Activated gamma-delta T cell treated with anti-CD3 and anti-CD28 coated beads, Interleukin-2, amount 50 U/mL, for 16 hours (primary cell): ENCODE measurements at regions not wholly inside any gene's neighbourhood (a gene's known extent, or its start where the extent isn't known, plus 50 kb on each side); places are given as distances from the start of the nearest gene placed in this dataset.
"Not testable (repeated sequence)": the region's sequence is repeated elsewhere in the genome, so short reads cannot be mapped to it uniquely, and the experiment has no call there.

Experiments
- DNase-seq: peaks from one replicate; pipeline ENCODE4 v3.0.0-alpha.2; 2020; ENCODE audit warnings: low read depth

GRCh38 chr1:8144323-8144722 is 118.2 kb upstream of the ERRFI1 start:
- no peak for DNase-seq

DNA sequence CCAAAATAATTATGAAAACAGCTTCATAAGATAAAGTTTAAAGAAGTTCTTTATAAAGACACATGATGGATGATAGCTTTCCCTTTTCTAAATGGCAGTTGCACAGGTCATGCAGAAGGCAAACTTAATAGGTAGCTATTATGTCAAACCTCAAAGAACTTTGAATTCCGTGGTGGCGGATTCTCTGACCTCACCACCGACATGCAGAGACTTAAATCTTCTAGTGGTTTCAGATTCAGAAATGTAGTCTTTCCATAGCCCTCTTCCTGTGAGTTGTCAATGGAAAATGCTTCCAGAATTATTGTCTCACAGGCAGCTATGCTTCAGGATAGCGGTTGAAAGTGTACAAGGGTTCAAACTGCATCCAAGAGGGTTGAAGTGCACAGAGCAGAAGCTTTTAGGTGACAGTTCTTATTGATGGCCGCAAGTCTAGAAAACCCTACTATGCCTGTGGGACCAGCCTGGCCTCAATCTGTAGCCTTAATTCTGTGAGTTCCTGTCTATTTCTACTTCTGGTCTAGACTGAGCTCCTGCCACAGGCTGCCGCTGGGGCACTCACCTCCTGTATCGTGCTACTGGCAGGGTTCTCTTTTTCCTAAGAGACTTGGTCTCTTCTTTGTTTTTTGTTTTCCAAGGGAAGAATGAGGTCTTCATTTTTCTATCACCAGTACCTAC is 117.0 kb upstream of the ERRFI1 start:
- no peak for DNase-seq

GRCh38 chr1:8139941-8140340 is 113.8 kb upstream of the ERRFI1 start:
- no peak for DNase-seq

- DNase-seq: no peak
Measured at GRCh38 chr1:8139383-8139782, 113.3 kb upstream of the ERRFI1 start.

GRCh38 chr1:8138673-8139072 is 112.6 kb upstream of the ERRFI1 start:
- DNase-seq: no peak

- DNase-seq: no peak
Measured at GRCh38 chr1:8137481-8138244, 111.6 kb upstream of the ERRFI1 start.

DNA sequence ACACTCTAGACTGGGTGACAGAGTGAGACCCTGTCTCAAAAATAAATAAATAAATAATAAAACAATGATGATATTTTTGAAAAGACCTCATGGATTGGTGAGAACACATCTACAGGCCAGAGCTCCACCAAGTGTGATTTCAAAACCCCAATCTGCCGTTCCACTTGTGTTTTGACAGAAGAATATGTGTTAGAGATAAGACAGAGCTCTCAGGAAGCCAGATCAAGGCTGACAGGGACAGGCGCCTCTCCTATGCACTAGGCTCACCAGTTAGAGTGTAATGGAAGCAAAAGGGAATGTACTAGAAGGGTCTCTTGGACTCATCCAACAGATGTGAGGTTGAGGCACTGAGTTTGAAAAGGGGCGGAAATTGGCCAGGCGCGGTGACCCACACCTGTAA is 110.7 kb upstream of the ERRFI1 start:
- no peak for DNase-seq

DNA sequence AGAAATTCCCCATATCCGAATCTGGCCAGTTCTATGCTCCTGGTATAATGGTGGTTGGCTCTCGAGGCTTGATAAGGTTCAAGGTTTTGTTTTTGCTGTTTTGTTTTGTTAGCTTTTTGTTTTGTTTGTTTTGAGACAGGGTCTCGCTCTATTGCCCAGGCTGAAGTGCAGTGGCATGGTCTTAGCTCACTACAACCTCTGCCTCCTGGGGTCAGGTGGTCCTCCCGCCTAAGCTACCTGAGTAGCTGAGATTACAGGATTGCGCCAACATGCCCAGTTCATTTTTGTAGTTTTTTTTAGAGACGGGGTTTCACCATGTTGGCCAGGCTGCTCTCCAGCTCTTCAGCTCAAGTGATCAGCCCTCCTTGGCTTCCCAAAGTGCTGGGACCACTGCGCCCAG is 109.1 kb upstream of the ERRFI1 start:
- no peak for DNase-seq

GRCh38 chr1:8134546-8135235 is 108.6 kb upstream of the ERRFI1 start:
- no peak for DNase-seq

GRCh38 chr1:8133657-8134430 is 107.7 kb upstream of the ERRFI1 start:
- DNase-seq: no peak

DNA sequence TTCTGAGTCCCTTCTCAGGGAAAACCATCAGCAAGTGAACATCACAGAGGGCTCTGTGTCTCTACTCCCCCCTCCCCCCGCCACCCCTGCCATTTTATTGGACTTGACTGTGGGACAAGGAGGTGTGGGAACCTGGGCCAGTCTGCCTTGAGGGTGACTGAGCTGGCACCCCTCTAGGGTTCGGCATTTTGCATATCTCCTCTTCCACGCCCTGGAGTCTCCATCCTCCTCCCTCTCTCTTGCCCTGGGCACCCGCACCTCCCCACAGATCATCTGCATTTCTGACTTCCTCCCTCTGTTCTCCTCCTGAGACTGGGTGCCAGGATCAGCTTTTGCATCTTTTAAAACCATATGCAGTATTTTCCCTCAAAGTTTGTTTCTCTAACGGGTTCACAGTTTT is 107.1 kb upstream of the ERRFI1 start:
- DNase-seq: no peak

DNA sequence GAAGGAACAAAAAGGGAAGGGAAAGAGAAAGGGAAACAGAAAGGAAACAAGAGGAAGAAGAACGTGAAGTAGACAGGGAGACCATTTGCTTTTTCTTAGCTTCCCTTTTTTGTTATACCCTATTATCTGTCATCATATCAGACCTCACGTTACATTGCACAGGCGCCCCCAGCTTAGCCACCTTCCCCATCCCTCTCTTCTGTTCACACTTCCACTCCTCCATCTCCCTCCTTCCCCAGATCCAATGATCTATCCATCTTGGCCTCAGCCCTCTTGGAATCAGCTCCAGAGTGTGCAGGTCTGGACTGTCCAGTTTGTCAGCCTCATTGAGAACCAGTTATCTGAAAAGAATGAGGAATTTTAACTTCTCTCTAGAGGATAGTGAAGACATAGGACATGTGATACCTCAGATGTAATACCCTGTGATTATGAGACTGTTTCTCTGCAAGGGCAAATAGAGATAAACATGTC is 101.1 kb upstream of the ERRFI1 start:
- DNase-seq: no peak

GRCh38 chr1:8122477-8123407 is 96.6 kb upstream of the ERRFI1 start:
- DNase-seq: no peak

- no peak for DNase-seq
Measured at GRCh38 chr1:8122160-8122476, 96.0 kb upstream of the ERRFI1 start.

DNA sequence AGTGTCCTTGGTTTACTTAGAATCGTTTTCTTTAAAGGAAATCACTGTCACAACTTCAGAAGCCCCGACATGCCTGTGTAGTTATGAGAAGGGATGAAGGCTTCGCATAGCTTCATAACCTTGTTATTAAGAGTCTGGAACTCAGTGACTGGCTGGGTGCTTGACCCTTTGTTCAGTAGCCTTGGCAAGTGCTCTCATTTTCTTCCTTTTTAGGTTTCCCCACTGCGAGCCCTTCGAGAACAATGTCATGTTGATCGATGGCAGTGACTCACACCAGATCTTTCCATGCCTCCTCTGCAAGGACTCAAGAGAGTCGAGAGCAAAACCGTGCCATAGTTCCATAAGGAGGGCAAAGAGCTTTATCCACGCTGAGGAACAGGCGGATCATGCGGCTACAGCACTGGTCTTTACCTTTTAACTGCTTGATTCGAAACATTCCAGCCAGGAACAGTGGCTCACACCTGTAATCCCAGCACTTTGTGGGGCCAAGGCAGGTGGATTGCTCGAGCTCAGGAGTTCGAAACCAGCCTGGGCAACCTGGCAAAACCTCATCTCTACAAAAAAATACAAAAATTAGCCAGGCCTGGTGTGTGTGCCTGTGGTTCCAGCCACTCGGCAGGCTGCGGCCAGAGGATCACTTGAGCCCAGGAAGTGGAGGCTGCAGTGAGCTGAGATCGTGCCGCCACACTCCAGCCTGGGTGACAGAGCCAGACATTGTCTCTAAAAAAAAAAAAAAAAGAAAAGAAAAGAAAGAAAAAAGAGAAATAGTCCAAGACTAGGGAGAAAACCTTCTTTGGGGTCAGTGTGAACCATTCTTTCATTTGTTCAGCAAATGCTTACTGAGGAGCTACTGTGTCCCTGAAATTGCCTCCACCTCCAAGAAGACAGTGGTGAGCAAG is 95.4 kb upstream of the ERRFI1 start:
- DNase-seq: no peak

- no peak for DNase-seq
Measured at GRCh38 chr1:8120693-8121260, 94.7 kb upstream of the ERRFI1 start.

DNA sequence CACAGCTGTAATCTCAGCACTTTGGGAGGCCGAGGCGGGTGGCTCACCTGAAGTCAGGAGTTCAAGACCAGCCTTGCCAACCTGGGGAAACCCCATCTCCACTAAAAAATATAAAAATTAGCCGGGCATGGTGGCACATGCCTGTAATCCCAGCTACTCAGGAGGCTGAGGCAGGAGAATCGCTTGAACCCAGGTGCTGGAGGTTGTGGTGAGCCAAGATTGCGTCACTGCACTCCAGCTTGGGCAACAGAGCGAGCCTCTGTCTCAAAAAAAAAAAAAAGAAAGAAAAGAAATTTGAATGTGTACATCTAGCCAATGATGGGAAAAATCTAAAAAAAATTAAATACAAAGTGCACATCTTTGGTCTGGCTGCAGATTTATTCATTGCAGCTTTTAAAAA is 92.6 kb upstream of the ERRFI1 start:
- not testable (repeated sequence) for DNase-seq

GRCh38 chr1:8118031-8118451 is 91.9 kb upstream of the ERRFI1 start:
- DNase-seq: no peak

GRCh38 chr1:8116894-8117264 is 90.8 kb upstream of the ERRFI1 start:
- no peak for DNase-seq

DNA sequence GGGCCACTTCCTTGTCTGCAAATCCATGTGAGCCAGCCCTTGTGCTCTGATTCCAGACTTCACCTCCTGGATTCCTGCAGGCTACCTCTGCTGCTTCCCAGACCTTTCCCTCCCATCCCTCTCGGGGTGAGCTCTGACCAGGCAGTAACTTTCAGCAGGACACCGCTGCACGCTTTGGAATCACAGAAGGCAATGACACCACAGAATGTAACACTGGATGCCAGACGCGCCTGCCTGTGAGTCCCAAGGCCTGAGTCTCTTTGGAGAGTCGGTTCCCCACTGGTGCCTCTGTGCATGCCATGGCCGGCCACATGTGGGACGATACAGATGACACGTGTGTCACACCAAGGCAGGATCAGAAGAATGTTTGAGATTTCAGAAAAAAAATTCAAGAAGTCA is 89.7 kb upstream of the ERRFI1 start:
- no peak for DNase-seq
